SK-N-SH (cell line): ENCODE measurements at regions not wholly inside any gene's neighbourhood (a gene's known extent, or its start where the extent isn't known, plus 50 kb on each side); places are given as distances from the start of the nearest gene placed in this dataset.

Experiments
- CTCF ChIA-PET: fragments of 300-600, 350-600 bp; formaldehyde crosslinking; extraction: SDS; loops from one replicate; lab custom pipeline; 2021; lab: Yijun Ruan, JAX
- POLR2A ChIA-PET: fragments of 350-600 bp; sonication (Branson Sonifier 250); formaldehyde crosslinking; extraction: SDS; loops from one replicate; lab custom pipeline; 2020; ENCODE audit warnings: antibody characterized with exemption, inconsistent platforms; lab: Yijun Ruan, JAX
- DNase-seq: peaks from one replicate; pipeline ENCODE4 v3.0.0; 2012
- H2AFZ ChIP-seq: fragments of 200-600 bp; sonication (generic); 2 replicates; pipeline ENCODE4 v1.8.1; 2016; ENCODE audit warnings: antibody characterized with exemption, mild to moderate bottlenecking, low read depth
- H3F3A ChIP-seq: fragments of 200-600 bp; sonication (generic); replicated peaks from 2 replicates; pipeline ENCODE3; 2016; ENCODE audit warnings: antibody characterized with exemption, mild to moderate bottlenecking; ENCODE audit not compliant: insufficient read depth
- H3K27ac ChIP-seq, 2 experiments: fragments of 200-500 bp in 1 of 2; fragments of 200-600 bp in 1 of 2; sonication (Bioruptor generic) in 1 of 2; sonication (generic), shearing (Covaris generic) in 1 of 2; 2 replicates each; pipeline versions ENCODE4 v1.5.1 to v1.6.1; 2014 to 2016; ENCODE audit warnings: low read depth in 2 of 2, inconsistent platforms in 1 of 2, low read length in 1 of 2, mild to moderate bottlenecking in 1 of 2, mixed read lengths in 1 of 2
- H3K27me3 ChIP-seq: fragments of 200-600 bp; sonication (generic), shearing (Covaris generic); 2 replicates; pipeline ENCODE4 v1.6.1; 2016; ENCODE audit warnings: mixed run types; ENCODE audit not compliant: insufficient read depth
- H3K36me3 ChIP-seq, 2 experiments: fragments of 200-500 bp in 1 of 2; fragments of 200-600 bp in 1 of 2; sonication (Bioruptor generic) in 1 of 2; sonication (generic) in 1 of 2; replicated peaks in 1 of 2; 2 replicates each; pipeline versions ENCODE3 to v1.5.1; 2014 to 2016; ENCODE audit warnings: low read length in 1 of 2, mild to moderate bottlenecking in 1 of 2; ENCODE audit not compliant: insufficient read depth in 2 of 2, control insufficient read depth in 1 of 2
- H3K4me1 ChIP-seq, 2 experiments: fragments of 200-500 bp in 1 of 2; fragments of 200-600 bp in 1 of 2; sonication (Bioruptor generic) in 1 of 2; sonication (generic), shearing (Covaris generic) in 1 of 2; 2 replicates each; pipeline versions ENCODE4 v1.5.1 to v1.6.1; 2014 to 2016; ENCODE audit warnings: low read depth in 1 of 2, low read length in 1 of 2, mixed run types in 1 of 2; ENCODE audit not compliant: insufficient read depth in 2 of 2, control insufficient read depth in 1 of 2
- H3K4me2 ChIP-seq: fragments of 200-600 bp; sonication (generic), shearing (Covaris generic); 2 replicates; pipeline ENCODE4 v1.6.1; 2017; ENCODE audit warnings: mixed run types
- H3K4me3 ChIP-seq, 2 experiments: fragments of 200-500 bp in 1 of 2; fragments of 200-600 bp in 1 of 2; sonication (Bioruptor generic) in 1 of 2; sonication (generic), shearing (Covaris generic) in 1 of 2; 2 replicates each; pipeline versions ENCODE4 v1.5.1 to v1.8.1; 2014 to 2016; ENCODE audit warnings: low read depth in 2 of 2, inconsistent platforms in 1 of 2, low read length in 1 of 2, mild to moderate bottlenecking in 1 of 2, mixed read lengths in 1 of 2, moderate library complexity in 1 of 2
- H3K79me2 ChIP-seq: fragments of 200-600 bp; sonication (generic); 2 replicates; pipeline ENCODE4 v1.8.1; 2017; ENCODE audit warnings: mild to moderate bottlenecking; ENCODE audit not compliant: insufficient read depth
- H3K9ac ChIP-seq: fragments of 200-600 bp; sonication (generic); 2 replicates; pipeline ENCODE4 v1.6.1; 2017; ENCODE audit warnings: mixed run types
- H3K9me2 ChIP-seq: fragments of 200-600 bp; sonication (generic); 2 replicates; pipeline ENCODE4 v1.6.1; 2017; ENCODE audit warnings: mixed run types
- H3K9me3 ChIP-seq: fragments of 200-600 bp; sonication (generic); 2 replicates; pipeline ENCODE4 v1.6.1; 2017; ENCODE audit warnings: mixed run types, mild to moderate bottlenecking, moderate library complexity
- H4K20me1 ChIP-seq: fragments of 200-600 bp; sonication (generic); 2 replicates; pipeline ENCODE4 v1.6.1; 2017; ENCODE audit warnings: mild to moderate bottlenecking, mixed run types; ENCODE audit not compliant: insufficient read depth
- ELF1 ChIP-seq: IDR thresholded peaks from 2 replicates; pipeline ENCODE4 v1.4.0; 2012
- EP300 ChIP-seq, 2 experiments: IDR thresholded peaks; 2 replicates each; pipeline versions ENCODE4 v1.4.0 to v1.6.1; 2012; ENCODE audit warnings: borderline replicate concordance in 1 of 2, low read depth in 1 of 2, low read length in 1 of 2
- EZH2phosphoT487 ChIP-seq: fragments of 200-600 bp; sonication (generic); IDR thresholded peaks from 2 replicates; pipeline ENCODE4 v1.6.1; 2017; ENCODE audit warnings: low read depth, mixed run types, mild to moderate bottlenecking, antibody characterized with exemption, moderate library complexity, borderline replicate concordance
- FOXJ3 ChIP-seq: sonication (generic); formaldehyde crosslinking; IDR thresholded peaks from 2 replicates; pipeline ENCODE4 v1.5.1; 2020; ENCODE audit warnings: mild to moderate bottlenecking, missing genetic modification reagents
- FOXM1 ChIP-seq: IDR thresholded peaks from 2 replicates; pipeline ENCODE4 v1.4.0; 2012; ENCODE audit warnings: low read depth, mild to moderate bottlenecking
- MAX ChIP-seq: IDR thresholded peaks from 2 replicates; pipeline ENCODE4 v1.4.0; 2012; ENCODE audit warnings: low read depth
- MXI1 ChIP-seq: IDR thresholded peaks from 2 replicates; pipeline ENCODE4 v1.6.1; 2012; ENCODE audit warnings: mild to moderate bottlenecking, low read depth, low read length, improper control_type of control experiment
- NFIC ChIP-seq: IDR thresholded peaks from 2 replicates; pipeline ENCODE4 v1.4.0; 2012; ENCODE audit warnings: borderline replicate concordance
- NRF1 ChIP-seq: IDR thresholded peaks from 2 replicates; pipeline ENCODE4 v1.6.1; 2012; ENCODE audit warnings: low read depth, mild to moderate bottlenecking, low read length
- PBX3 ChIP-seq: IDR thresholded peaks from 2 replicates; pipeline ENCODE4; 2012
- RFX5 ChIP-seq: IDR thresholded peaks from 2 replicates; pipeline ENCODE4 v1.6.1; 2012; ENCODE audit warnings: mild to moderate bottlenecking, improper control_type of control experiment, low read length
- SIN3A ChIP-seq: IDR thresholded peaks from 2 replicates; pipeline ENCODE4 v1.6.1; 2012; ENCODE audit warnings: low read depth, mild to moderate bottlenecking, low read length, moderate library complexity, borderline replicate concordance
- TAF1 ChIP-seq: IDR thresholded peaks from 2 replicates; pipeline ENCODE4 v1.6.1; 2012; ENCODE audit warnings: low read depth, mild to moderate bottlenecking, low read length, moderate library complexity, borderline replicate concordance
- TCF12 ChIP-seq: IDR thresholded peaks from 2 replicates; pipeline ENCODE4 v1.4.0; 2012
- USF2 ChIP-seq: fragments of 150-350 bp; IDR thresholded peaks from 2 replicates; pipeline ENCODE4 v1.6.1; 2017; ENCODE audit warnings: antibody characterized with exemption, low read length, low read depth, borderline replicate concordance
- YY1 ChIP-seq: IDR thresholded peaks from 2 replicates; pipeline ENCODE4 v1.4.0; 2012; ENCODE audit warnings: low read depth, mild to moderate bottlenecking
- ZBTB33 ChIP-seq: IDR thresholded peaks from 2 replicates; pipeline ENCODE4 v1.4.0; 2012; ENCODE audit warnings: low read depth, borderline replicate concordance
- WGBS: methylation state at CpG from one replicate; pipeline ENCODE4 v1.1.6; 2017; ENCODE audit warnings: low lambda C conversion rate; 5-methylcytosine and 5-hydroxymethylcytosine counted together
- TF ChIP-seq, protein P1 (sequence below): IDR thresholded peaks from 2 replicates; pipeline ENCODE4 v1.4.0; 2012; ENCODE audit warnings: low read depth, borderline replicate concordance
- TF ChIP-seq, protein P2 (sequence below): fragments of 200-600 bp; sonication (generic); IDR thresholded peaks from 2 replicates; pipeline ENCODE4 v1.6.1; 2017; ENCODE audit warnings: antibody characterized with exemption, mild to moderate bottlenecking, moderate library complexity
- TF ChIP-seq, protein P3 (sequence below): fragments of 150-350 bp; IDR thresholded peaks from 2 replicates; pipeline ENCODE4 v1.6.1; 2016; ENCODE audit warnings: mild to moderate bottlenecking, low read depth, low read length

DNA sequence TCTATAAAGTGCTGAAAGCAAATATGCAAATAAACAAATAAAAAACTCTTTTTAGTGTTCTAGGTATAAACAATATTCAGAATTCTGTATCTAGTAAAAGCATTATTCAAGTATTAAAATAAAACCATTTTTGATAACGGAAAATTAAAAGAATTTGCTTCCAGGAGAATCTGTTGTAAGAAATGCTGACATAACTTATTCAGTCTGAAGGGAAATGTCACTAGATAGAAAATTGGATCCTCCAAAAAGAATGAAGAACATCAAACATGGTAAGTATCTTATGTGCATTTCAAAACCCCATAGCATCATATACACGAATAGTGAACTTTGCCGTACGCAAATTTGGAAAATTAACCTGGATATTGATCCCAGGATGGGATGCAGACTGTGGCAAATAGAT lies 506.7 kb downstream of the GLRX3 start:
- POLR2A ChIA-PET: no interaction called here
- whole genome bisulfite sequencing: 49% methylated on average over 4 of the region's 4 CpGs
- H3K9me2 ChIP-seq: no peaks in the 10 kb centered on the region
- H3K4me2 ChIP-seq: no peak overlapping the region
- H3K36me3 ChIP-seq: no peaks in the 10 kb centered on the region
- H3K9ac ChIP-seq: no peak overlapping the region
- no peak overlapping the region for H3K4me3 ChIP-seq
- TF ChIP-seq RFX5 (no peak), NRF1 (no peak), NFIC (no peak), ELF1 (no peak), FOXJ3 (no peak), USF2 (no peak), TCF12 (no peak), PBX3 (no peak), ZBTB33 (no peak), TAF1 (no peak), EP300 (IDR thresholded peaks at IDR 0.05; ENCODE audit: borderline replicate concordance in 1 of 2, low read depth in 1 of 2, low read length in 1 of 2) (no peak), MXI1 (no peak), EZH2phosphoT487 (no peak), FOXM1 (no peak), MAX (no peak), SIN3A (no peak), YY1 (no peak)
- TF ChIP-seq, protein P1, sequence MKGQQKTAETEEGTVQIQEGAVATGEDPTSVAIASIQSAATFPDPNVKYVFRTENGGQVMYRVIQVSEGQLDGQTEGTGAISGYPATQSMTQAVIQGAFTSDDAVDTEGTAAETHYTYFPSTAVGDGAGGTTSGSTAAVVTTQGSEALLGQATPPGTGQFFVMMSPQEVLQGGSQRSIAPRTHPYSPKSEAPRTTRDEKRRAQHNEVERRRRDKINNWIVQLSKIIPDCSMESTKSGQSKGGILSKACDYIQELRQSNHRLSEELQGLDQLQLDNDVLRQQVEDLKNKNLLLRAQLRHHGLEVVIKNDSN: no peak
- TF ChIP-seq, protein P2, sequence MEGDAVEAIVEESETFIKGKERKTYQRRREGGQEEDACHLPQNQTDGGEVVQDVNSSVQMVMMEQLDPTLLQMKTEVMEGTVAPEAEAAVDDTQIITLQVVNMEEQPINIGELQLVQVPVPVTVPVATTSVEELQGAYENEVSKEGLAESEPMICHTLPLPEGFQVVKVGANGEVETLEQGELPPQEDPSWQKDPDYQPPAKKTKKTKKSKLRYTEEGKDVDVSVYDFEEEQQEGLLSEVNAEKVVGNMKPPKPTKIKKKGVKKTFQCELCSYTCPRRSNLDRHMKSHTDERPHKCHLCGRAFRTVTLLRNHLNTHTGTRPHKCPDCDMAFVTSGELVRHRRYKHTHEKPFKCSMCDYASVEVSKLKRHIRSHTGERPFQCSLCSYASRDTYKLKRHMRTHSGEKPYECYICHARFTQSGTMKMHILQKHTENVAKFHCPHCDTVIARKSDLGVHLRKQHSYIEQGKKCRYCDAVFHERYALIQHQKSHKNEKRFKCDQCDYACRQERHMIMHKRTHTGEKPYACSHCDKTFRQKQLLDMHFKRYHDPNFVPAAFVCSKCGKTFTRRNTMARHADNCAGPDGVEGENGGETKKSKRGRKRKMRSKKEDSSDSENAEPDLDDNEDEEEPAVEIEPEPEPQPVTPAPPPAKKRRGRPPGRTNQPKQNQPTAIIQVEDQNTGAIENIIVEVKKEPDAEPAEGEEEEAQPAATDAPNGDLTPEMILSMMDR: no peak
- TF ChIP-seq, protein P3, sequence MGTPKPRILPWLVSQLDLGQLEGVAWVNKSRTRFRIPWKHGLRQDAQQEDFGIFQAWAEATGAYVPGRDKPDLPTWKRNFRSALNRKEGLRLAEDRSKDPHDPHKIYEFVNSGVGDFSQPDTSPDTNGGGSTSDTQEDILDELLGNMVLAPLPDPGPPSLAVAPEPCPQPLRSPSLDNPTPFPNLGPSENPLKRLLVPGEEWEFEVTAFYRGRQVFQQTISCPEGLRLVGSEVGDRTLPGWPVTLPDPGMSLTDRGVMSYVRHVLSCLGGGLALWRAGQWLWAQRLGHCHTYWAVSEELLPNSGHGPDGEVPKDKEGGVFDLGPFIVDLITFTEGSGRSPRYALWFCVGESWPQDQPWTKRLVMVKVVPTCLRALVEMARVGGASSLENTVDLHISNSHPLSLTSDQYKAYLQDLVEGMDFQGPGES: no peak
- H3K27me3 ChIP-seq: no peaks in the 10 kb centered on the region
- no peak overlapping the region for H2AFZ ChIP-seq
- no peaks in the 10 kb centered on the region for H3K4me1 ChIP-seq
- DNase-seq: no peak
- no peaks in the 10 kb centered on the region for H3K79me2 ChIP-seq
- H3K27ac ChIP-seq: no peak overlapping the region
- CTCF ChIA-PET: no interaction called here
- no peaks in the 10 kb centered on the region for H4K20me1 ChIP-seq
- H3K9me3 ChIP-seq: no peaks in the 10 kb centered on the region
- H3F3A ChIP-seq: no peaks in the 10 kb centered on the region
